GM19025 (cell line): ENCODE measurements at regions not wholly inside any gene's neighbourhood (a gene's known extent, or its start where the extent isn't known, plus 50 kb on each side); places are given as distances from the start of the nearest gene placed in this dataset.

Source experiments
- ATAC-seq: cut with Tn5 transposase; IDR thresholded peaks from one replicate; pipeline ENCODE4 v1.9.1; 2021; ENCODE audit warnings: mild to moderate bottlenecking, low read depth, moderate library complexity; ENCODE audit not compliant: unreplicated experiment

GRCh38 chr5:86768699-86769202, 151.0 kb downstream of the COX7C start:
- ATAC-seq: no peak

- no peak for ATAC-seq
Observed at GRCh38 chr5:86780018-86780417, 162.3 kb downstream of the COX7C start.

DNA sequence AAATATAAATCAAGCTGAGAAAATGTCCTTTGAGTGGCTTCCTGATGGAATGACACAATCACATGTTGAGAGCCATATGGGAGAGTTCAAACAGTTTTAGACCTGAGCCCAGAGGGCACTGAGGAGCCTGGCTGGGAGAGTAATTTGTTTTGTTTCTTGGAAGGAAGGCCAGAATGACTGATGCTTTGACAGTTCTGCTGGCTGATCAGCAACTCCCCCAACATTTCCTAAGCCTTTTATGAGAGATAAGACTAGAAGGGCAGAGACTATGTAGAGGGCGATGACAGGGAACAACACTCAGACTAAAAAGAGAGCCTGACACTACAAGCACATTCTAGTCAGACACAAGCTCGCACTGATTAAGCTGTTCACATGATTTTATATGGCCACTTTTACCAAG, 169.2 kb downstream of the COX7C start:
- ATAC-seq: no peak

- no peak for ATAC-seq
Observed at GRCh38 chr5:86795659-86796058, 177.9 kb downstream of the COX7C start.

DNA sequence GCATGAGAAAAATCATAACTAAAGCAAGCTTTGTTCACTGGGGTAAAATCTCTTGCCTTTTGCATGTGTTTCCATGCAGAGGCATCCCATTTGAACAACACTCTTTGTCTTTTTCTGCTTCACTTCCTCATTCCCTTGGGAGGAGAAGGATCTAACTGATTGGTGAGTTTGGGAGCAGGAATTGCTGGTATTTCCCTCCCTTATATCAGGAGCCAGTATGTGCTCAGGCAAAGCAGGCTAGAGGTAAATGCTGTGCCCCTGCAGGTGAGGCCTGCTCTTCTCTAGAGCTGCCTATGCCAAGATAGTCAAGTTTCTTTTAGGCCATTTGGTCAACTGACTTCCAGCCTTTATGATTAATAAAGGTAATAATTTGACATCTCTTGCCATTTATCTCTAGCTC, 179.9 kb downstream of the COX7C start:
- ATAC-seq: no peak

DNA sequence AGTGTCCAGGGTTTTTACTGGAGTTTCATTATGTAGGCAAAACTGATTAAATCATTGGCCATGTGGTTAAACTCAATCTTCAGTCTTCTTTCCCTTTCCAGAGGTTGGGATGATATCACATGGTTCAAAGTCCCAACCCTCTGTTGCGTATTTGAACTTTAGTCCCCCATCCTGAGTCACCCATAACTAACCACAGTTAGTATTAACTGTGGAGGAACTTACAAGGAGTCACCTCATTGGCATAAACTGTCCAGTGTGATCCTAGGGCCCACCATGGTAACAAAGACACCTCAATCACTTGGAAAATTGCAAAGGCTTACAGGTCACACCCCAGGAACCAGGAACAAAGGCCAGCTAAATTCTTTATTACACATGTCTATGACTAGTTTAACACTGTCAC, 188.5 kb downstream of the COX7C start:
- no peak for ATAC-seq

- no peak for ATAC-seq
Observed at GRCh38 chr5:86807046-86808031, 189.6 kb downstream of the COX7C start.

GRCh38 chr5:86814315-86814714, 196.6 kb downstream of the COX7C start:
- ATAC-seq: no peak

- ATAC-seq: no peak
Observed at GRCh38 chr5:86814907-86815306, 197.2 kb downstream of the COX7C start.

DNA sequence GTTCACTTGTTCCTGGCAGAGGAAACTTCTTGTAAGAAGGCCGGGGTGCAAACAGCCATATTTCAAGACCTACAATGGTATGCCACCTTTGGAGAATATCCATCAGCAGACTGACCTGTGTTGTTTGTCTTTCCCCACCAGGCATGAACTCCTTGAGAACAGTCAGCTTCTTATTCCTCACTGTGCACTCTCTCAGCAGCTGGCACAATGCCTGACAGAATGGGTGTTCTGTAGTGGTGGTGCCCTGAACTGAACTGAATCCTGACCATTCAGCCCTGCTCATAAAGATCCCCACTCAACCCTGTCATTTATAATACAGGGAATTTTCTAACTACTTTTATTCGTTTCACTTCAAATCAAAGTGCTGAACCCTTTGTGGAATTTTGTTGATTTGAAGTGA, 206.9 kb downstream of the COX7C start:
- ATAC-seq: no peak

- ATAC-seq: no peak
Observed at GRCh38 chr5:86831128-86831527, 213.4 kb downstream of the COX7C start.

- ATAC-seq: no peak
Observed at GRCh38 chr5:86833868-86834267, 216.1 kb downstream of the COX7C start.

DNA sequence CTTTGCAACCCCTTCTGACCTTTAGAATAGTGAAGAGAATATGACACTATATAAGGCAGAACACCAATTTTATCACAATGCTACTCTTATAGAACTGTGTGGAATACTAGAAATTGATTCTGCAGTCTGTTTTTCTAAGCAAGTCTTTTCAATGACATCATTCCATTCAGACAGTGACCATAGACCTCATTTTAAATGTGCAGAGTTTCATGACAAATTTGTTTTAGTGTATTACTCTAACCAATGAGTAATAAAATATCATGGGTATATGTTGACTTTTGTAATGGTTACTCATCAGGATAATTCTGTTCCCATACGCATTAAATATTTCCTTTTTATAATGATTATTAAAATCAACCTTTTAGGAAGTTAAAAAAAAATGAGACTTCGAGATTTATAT, 219.9 kb downstream of the COX7C start:
- ATAC-seq: no peak

DNA sequence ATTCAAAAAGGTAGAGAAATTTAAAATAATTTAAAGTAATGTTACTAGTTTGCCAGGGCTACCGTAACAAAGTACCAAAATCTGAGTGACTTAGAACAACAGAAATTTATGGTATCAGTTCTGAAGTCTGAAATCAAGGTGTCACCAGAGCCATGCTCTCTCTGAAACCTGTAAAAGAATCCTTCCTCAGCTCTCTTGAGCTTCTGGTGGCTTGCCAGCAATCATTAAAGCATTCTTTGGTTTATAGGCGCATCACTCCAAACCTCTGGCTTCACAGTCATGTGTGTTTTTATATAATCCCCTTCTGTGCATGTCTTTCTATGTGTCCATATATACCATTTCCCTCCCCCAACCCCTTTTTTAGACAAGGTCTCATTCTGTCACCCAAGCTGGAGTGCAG, 220.3 kb downstream of the COX7C start:
- ATAC-seq: no peak

DNA sequence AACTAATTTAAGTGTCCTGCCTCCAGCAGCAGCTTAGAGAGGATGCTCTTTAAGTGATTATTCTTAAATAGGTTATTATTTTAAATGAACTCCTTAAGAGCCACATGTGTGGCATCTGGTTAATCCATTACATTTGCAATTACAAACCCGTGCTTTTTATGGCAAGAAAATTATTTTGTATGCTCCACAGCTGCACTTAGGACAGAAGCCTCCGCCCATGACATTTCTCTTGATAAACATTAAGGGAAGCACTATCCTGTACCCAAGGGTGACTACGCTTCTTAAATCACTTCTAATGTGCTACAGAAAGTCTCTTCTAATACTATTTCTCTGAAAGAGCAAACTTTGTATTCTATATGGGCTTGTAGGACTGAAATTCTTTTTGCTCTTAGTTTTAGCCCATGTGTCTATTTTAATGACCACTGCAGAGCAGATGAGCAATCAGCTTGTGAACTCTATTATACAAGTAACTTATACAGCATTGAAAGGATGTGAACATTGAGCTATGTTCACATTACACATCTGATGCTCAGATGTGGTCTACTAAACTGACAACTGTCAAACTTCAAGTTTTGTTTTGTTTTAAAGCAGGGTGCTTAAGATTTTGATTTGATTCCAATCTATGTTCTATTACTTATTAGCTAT, 223.4 kb downstream of the COX7C start:
- ATAC-seq: no peak

- no peak for ATAC-seq
Observed at GRCh38 chr5:86858442-86858841, 240.7 kb downstream of the COX7C start.

- no peak for ATAC-seq
Observed at GRCh38 chr5:86861512-86861911, 243.8 kb downstream of the COX7C start.

DNA sequence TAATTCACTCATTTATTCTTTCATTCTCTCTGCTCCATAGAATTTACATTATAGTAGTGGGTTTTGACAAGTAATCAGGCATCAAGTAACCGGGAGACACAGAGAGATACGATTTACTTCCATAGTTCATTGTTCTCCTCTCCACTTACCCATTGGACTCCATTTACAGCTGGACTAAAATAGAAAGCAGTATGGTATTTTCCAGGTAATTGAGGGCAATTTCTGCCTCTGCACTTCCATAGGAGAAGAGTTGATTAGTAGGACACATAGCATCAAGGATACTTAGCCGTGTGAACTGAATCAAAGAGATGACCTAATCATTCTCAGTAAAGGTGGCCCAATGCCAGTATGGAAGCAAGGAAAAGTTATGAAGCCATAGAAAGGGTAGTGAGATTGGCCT, 244.4 kb downstream of the COX7C start:
- ATAC-seq: no peak

DNA sequence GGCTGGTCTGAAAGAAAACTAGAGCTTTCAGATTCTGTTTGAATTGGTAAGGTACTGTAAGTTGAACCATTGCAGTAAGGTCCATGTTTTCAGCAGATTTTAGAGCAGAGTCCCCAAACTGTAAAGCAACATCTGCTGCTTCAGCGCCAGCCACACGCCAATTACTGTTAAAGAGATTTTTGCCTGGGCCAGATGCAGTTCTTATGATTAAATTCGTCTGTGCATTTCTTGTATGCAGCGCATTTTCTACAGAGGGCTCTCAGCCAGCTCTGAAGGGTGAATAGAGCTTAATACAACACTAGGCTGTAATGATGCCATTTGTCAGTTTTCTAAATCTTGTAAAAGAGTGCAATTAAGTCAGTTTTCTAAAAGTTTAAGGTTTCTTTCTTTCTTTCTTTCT, 246.3 kb downstream of the COX7C start:
- no peak for ATAC-seq

GRCh38 chr5:86865256-86865785, 247.6 kb downstream of the COX7C start:
- no peak for ATAC-seq

DNA sequence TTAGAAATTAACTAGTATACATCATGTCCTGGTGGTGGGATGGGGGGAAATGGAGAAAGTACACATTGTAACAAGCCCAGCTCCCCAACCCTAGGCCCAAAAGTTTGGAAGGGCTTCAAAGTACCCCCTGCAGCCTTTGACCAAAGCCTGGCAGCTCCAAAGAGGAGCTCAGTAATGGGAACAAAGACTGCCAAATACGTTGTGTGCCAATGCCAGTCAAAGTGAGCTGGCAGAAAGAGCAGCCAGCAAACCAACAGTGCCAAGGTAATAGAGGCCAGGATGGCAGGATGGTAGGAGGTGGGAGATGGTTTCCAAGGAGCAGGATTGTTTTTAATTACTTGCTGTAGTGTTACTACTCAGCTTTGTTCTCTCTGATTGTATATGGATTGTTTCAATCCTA, 248.3 kb downstream of the COX7C start:
- ATAC-seq: no peak
